GM19035 (cell line): ENCODE measurements at regions not wholly inside any gene's neighbourhood (a gene's known extent, or its start where the extent isn't known, plus 50 kb on each side); places are given as distances from the start of the nearest gene placed in this dataset.

Source experiments
- ATAC-seq: cut with Tn5 transposase; IDR thresholded peaks from one replicate; pipeline ENCODE4 v1.9.1; 2021; ENCODE audit not compliant: unreplicated experiment

- no peak for ATAC-seq
Observed at GRCh38 chr6:133583907-133584427, 304.9 kb upstream of the TCF21 start.

GRCh38 chr6:133584823-133585222, 304.1 kb upstream of the TCF21 start:
- ATAC-seq = no peak

DNA sequence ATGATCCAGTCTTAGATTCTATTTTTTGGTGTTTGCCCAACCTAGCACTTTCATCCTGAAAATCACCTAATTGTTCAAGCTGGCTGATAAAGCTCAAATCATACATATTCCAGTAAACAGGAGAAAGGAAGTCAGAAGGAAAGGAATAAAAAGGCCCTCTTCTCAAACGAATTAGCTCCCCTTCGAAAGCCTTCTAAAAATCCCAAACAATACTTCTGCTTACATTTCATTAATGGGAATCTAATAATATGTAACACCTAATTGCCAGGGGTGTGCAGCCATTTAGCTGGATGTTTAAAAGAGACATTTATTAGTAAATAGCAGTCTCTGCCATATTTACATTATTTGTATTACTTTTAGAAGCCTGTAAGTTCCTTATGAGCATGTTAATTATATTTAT, 302.9 kb upstream of the TCF21 start:
- ATAC-seq = no peak

GRCh38 chr6:133587546-133588160, 301.3 kb upstream of the TCF21 start:
- ATAC-seq = no peak

DNA sequence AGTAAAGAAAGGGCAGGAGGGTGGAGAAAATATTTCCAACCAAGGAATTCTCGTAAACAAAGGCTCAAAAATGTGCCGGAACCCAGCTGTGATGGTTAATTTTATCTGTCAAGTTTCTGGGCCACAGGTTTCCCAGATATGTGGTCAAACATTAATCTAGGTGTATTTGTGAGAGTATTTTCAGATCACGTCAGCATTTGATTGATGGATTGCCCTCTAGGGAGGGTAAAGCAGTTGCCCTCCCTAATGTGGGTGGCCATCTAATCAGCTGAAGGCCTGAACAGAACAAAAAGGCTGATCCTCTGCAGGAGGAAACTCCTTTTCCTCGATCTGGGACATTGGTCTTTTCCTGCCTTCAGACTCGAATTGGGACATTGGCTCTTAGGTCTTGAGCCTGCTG, 298.7 kb upstream of the TCF21 start:
- no peak for ATAC-seq

DNA sequence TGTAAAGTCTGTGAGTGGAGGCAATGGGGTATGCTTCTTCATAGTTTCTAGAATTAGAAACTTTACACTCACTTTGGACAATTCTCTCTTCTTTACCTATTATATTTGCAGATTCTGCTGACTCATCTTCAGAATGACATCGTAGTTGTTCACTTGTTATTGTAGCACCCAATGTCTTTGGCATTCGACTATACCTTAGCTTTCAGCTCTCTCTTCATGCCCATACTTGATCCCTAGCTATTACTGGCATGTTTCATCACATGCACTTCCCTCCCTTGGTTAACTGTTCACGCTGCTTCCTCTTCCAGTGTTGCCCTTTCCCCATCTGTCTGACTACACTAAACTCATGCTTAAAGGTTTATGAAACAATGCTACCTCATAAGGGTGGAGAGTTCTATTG, 298.1 kb upstream of the TCF21 start:
- no peak for ATAC-seq

DNA sequence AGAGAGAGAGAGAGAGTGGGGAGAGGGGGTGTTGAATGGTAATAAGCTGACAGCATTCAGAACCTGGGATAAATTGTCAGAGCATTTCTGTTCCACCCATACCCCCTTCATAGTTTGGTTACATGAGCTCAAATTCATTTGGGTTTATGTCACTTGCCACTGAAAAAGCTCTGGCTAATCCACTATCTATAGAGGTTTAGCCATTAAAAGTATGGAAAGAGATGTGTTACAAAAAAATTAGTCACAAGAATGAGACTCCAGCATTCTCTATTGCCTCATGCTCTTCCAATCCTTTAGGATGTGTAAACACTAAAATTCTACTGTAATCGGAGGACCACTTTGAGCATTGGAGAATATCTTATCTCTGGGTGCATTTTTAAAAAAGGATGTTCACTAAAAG, 297.6 kb upstream of the TCF21 start:
- no peak for ATAC-seq

- ATAC-seq = no peak
Observed at GRCh38 chr6:133594652-133595110, 294.2 kb upstream of the TCF21 start.

DNA sequence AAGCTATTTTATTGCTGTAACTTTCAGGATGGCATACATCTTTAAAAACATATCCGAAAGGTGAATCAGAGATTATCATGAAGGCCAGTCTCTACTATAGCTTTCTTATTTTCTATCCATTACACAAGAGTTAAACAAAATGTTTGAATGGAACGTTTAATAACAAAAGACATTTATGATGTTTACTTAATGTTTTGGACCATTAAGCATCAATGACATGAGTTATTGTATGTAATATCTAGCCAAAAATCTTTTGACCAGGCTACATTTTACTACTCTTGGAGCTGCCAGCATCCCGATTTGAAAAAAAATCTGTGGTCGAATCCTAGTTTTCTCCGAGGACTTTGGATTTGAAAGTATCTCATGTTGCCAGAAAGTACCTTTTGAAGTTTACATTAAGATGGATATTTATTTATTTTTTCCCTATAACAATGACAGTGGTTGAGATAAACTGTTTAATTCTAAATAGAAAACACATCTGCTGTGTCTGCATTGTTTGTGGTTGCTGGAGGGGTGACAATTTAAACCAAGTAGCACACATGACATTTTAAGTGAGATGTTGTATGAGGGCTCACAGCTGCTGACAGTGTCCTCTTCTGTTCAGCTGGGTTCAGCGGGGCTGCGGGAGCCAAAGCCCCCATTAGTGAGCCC, 293.7 kb upstream of the TCF21 start:
- no peak for ATAC-seq

DNA sequence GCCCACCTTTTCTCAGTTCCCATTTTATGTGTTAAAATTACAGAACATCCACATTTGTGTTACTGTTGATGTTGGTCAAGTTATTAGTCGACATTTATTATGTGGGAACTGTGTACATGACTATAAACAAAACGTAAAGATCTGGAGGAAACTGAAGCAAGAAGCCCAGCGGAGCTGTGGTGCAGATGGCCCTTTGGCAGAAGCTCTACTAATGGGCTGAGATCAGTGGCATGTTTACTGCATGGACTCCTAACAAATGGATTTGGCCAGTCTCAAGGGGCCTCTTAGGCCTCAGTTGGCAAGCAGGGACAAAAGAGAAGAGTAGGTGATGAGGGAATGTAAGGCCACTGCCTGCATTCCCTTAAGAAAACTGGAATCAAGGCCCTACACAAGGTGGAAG, 282.1 kb upstream of the TCF21 start:
- no peak for ATAC-seq

DNA sequence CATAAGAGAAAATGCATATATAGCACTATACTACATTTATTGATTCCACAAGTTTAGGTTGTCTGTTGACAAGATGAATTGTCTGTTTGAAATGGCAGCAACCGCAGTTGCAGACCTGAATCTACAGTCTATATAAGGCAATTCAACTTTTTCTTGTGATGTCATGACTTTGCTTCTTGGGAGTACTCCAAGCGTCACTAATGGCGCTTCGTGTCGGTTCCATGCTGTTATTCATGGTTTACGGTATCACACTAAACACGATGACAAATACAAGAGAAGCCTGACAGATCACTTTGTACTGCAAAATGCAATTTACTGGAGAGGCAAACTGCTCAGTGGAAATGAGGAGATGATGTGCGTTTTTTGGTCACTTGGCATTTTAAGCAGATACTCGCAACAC, 280.3 kb upstream of the TCF21 start:
- no peak for ATAC-seq

DNA sequence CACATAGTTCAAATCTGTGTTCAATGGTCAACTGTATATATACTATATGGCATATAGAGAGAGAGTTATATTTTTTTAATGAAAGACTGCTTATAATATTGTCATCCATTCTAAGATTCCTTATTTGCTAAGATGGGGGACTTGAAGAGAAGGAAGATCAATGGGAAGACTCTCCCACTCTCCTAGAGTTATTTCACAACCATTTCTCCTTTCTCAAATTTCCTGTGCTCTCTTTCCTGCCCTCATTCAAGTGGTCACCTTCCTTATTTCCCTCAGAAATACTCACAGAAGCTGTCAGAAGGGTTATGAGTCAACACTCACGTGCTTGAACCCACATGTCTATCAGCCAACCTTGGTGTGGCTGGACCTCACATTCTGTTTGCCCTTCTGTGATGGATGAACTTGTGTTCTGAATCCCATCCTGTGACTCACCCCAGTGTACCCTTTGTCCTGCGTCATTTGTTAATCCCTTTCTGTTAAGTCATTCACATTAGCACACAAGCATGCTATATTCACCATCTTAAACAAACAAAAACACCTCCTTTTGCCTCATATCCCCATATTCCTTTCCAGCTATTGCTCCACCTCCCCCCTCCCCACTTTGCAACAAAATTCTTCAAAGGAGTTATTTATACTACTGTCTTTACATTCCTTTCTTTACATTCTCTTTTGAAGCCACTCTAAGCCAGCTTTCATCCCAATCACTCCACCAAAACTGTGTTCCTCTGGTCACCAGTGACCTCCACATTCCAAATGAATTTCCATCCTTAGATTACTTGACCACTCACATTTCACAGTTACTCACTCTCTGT, 279.3 kb upstream of the TCF21 start:
- no peak for ATAC-seq

- ATAC-seq = no peak
Observed at GRCh38 chr6:133610227-133610840, 278.6 kb upstream of the TCF21 start.

GRCh38 chr6:133610971-133611370, 277.9 kb upstream of the TCF21 start:
- no peak for ATAC-seq

GRCh38 chr6:133612459-133612858, 276.5 kb upstream of the TCF21 start:
- ATAC-seq = no peak

DNA sequence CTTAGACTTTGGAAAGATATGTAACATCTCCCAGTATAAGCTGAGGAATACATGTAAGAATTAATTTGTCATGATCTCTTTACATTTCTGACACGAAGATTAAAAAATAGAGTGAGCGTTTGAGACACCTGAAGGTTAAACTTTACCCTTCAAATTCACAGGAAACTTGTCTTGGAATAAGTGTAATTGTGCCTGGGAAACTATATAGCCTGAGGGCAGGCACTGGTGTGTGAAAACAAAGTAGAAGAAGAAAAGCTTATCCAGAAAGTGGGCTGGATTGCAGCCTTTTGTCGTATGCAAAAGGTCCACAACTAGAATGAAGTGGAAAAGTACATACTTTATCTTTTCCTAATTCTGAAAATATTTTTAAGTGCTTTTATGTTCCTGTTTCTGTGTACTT, 275.7 kb upstream of the TCF21 start:
- no peak for ATAC-seq

DNA sequence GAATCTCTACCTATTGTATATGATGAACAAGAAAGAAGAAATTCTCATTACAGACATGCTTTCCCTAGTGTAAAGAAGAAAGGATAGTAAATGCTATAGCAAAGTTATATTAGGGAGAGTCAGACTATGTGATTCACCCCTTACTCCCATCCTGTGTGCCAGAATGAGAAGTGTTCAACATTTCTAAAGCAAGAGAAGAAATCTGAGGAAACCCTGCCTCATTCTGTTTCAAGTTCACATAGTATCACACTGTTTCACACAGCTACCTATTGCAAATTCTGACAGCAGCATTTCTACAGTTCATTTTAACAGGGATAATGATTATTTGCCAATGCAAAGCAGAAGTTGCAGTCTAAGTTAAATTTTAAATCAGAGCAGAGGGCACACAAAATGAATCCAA, 267.2 kb upstream of the TCF21 start:
- no peak for ATAC-seq

DNA sequence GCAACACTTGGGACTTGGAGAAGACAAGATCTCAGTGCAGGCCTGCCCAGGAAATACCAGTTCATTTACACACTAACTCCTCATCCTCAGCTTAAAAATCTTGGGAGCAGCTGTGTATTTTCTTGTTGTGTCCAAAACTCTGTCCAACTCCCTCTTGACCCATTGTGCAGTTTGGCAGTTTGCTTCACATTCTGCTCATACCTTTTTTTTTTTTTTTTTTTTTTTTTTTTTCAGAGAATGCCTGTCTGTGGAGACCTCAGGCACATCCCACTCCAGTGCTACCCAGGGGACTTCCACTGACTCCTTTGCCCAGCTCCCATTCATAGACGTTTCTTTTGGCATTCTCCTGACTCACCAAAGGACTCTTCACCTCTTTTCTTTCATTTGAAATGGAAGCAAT, 265.8 kb upstream of the TCF21 start:
- ATAC-seq = no peak

DNA sequence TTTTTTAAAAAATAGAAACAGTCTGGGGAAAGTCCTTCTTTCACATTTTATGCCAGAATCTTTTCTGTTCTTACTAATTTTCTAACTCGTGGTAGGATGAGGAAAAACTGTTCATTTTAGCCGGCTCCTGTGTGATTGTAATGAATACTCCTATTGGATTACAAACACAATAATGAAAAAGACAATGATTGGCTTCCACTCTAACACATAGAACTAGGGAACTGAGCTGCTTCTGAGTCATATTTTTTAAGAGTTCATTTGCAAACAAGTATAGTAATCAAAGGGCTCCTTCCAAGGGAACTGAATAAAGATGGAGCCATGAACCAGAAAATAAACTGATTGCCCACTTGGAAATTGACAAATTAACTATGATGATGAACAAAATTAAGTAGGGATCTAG, 265.3 kb upstream of the TCF21 start:
- no peak for ATAC-seq

DNA sequence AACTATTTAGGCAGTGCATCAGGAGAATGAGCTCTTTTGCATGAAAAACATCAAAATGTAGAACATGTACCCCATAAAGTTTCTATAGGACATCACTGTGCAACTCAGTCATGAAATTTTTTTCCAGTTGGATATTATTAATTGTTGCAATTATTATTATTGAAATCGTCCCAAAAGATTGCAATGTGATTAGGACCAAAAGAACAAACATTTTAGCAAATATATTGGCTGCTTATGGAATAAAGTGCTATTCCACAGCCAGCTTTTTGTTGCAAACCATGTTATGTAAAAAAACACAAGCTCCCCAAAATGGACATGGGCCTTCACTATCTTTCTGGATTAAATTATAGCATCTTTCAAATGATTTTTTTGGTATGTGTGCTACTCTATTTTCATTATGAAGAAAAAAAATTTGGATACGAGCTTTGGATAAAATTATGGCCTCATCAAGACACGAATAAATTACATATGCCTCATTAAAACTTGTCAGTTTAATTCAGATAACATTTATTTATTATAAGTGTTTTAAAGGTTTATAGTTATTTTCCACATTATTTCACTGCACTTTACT, 262.7 kb upstream of the TCF21 start:
- ATAC-seq = no peak

- ATAC-seq = no peak
Observed at GRCh38 chr6:133629970-133630369, 258.9 kb upstream of the TCF21 start.
